ENCODE measurements at regions not wholly inside any gene's neighbourhood (a gene's known extent, or its start where the extent isn't known, plus 50 kb on each side); places are given as distances from the start of the nearest gene placed in this dataset.

- H3K4me2 ChIP-seq (ENCODE audit: low read length) = no peak overlapping the region
- H3K27me3 ChIP-seq (ENCODE audit: insufficient read depth, low read depth, low read length) = no peaks in the 10 kb centered on the region
- H2AFZ ChIP-seq (ENCODE audit: low read depth, low read length) = no peak overlapping the region
- H3F3A ChIP-seq (ENCODE audit: insufficient read depth, low read length, poor library complexity, severe bottlenecking) = no peaks in the 10 kb centered on the region
- no peaks in the 10 kb centered on the region for H3K36me3 ChIP-seq (ENCODE audit: insufficient read depth, low read length)
- H3K9me2 ChIP-seq (ENCODE audit: insufficient read depth, low read length) = no peaks in the 10 kb centered on the region
- H3K4me3 ChIP-seq (ENCODE audit: low read length) = no peak overlapping the region
- H3K79me2 ChIP-seq (replicated peaks; ENCODE audit: insufficient read depth, low read length) = no peaks in the 10 kb centered on the region
- H3K9ac ChIP-seq (ENCODE audit: low read length) = no peak overlapping the region
- H3K9me3 ChIP-seq (ENCODE audit: low read length) = no peaks in the 10 kb centered on the region
- no peaks in the 10 kb centered on the region for H4K20me1 ChIP-seq (ENCODE audit: insufficient read depth)
- TF ChIP-seq POLR2AphosphoS5 (IDR thresholded peaks at IDR 0.05) = no peak
- TF ChIP-seq EZH2 (IDR thresholded peaks at IDR 0.05; ENCODE audit: borderline replicate concordance, insufficient read depth, low read length, poor library complexity, severe bottlenecking) = no peak
- TF ChIP-seq, protein P1, sequence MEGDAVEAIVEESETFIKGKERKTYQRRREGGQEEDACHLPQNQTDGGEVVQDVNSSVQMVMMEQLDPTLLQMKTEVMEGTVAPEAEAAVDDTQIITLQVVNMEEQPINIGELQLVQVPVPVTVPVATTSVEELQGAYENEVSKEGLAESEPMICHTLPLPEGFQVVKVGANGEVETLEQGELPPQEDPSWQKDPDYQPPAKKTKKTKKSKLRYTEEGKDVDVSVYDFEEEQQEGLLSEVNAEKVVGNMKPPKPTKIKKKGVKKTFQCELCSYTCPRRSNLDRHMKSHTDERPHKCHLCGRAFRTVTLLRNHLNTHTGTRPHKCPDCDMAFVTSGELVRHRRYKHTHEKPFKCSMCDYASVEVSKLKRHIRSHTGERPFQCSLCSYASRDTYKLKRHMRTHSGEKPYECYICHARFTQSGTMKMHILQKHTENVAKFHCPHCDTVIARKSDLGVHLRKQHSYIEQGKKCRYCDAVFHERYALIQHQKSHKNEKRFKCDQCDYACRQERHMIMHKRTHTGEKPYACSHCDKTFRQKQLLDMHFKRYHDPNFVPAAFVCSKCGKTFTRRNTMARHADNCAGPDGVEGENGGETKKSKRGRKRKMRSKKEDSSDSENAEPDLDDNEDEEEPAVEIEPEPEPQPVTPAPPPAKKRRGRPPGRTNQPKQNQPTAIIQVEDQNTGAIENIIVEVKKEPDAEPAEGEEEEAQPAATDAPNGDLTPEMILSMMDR (IDR thresholded peaks at IDR 0.05; ENCODE audit: poor library complexity, severe bottlenecking) = no peak
- H3K27ac ChIP-seq (ENCODE audit: low read length) = no peak overlapping the region
These were observed 320.6 kb upstream of the TBX3 start for GRCh38 chr12:115004470-115005146.

DNA sequence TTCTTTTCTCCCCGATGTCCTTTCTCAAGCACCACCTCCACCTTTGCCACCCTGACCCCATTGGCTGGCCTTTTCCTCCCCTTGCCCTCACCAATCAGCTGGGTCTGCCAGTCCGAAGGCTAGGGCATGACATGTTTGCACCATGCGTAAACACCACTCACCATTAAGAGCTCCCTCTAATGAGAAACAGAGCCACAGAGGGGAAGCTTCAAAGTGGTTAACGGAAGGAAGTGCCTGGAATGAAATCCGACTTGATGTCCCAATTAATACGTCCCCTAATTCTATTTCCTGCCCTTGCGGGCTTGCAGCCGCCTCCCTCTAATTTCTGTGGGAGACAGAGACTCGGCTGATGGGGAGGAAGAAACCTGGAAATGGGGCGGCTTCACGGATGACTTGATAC, 318.5 kb upstream of the TBX3 start:
- no peak for TF ChIP-seq TAF1 (IDR thresholded peaks at IDR 0.05; ENCODE audit: low read depth)
- no peak for TF ChIP-seq EP300 (conservative IDR thresholded peaks at IDR 0.05; ENCODE audit: poor library complexity, severe bottlenecking)
- TF ChIP-seq SMC3 (conservative IDR thresholded peaks at IDR 0.05; ENCODE audit: poor library complexity) = no peak
- no peaks in the 10 kb centered on the region for H3F3A ChIP-seq (ENCODE audit: insufficient read depth, low read length, poor library complexity, severe bottlenecking)
- no peak overlapping the region for H2AFZ ChIP-seq (ENCODE audit: low read depth, low read length)
- no peak overlapping the region for H3K4me2 ChIP-seq (ENCODE audit: low read length)
- no peak overlapping the region for H3K4me3 ChIP-seq (ENCODE audit: low read length)
- H3K27me3 ChIP-seq (ENCODE audit: insufficient read depth, low read depth, low read length) = no peaks in the 10 kb centered on the region
- H4K20me1 ChIP-seq (ENCODE audit: insufficient read depth) = no peaks in the 10 kb centered on the region
- no peaks in the 10 kb centered on the region for H3K9me3 ChIP-seq (ENCODE audit: low read length)
- H3K9me2 ChIP-seq (ENCODE audit: insufficient read depth, low read length) = no peaks in the 10 kb centered on the region
- H3K36me3 ChIP-seq (ENCODE audit: insufficient read depth, low read length) = no peaks in the 10 kb centered on the region
- no peak overlapping the region for H3K9ac ChIP-seq (ENCODE audit: low read length)
- no peaks in the 10 kb centered on the region for H3K79me2 ChIP-seq (replicated peaks; ENCODE audit: insufficient read depth, low read length)
- no peak overlapping the region for H3K27ac ChIP-seq (ENCODE audit: low read length)

GRCh38 chr12:115001571-115002180, 317.7 kb upstream of the TBX3 start:
- Histone ChIP-seq H3K9ac (ENCODE audit: low read length) (no peak overlapping the region), H3K4me2 (ENCODE audit: low read length) (no peak overlapping the region), H3K79me2 (replicated peaks; ENCODE audit: insufficient read depth, low read length) (no peaks in the 10 kb centered on the region), H3K36me3 (ENCODE audit: insufficient read depth, low read length) (no peaks in the 10 kb centered on the region), H2AFZ (ENCODE audit: low read depth, low read length) (no peak overlapping the region), H3K27ac (ENCODE audit: low read length) (no peak overlapping the region), H3F3A (ENCODE audit: insufficient read depth, low read length, poor library complexity, severe bottlenecking) (no peaks in the 10 kb centered on the region), H3K9me3 (ENCODE audit: low read length) (no peaks in the 10 kb centered on the region), H3K27me3 (ENCODE audit: insufficient read depth, low read depth, low read length) (no peaks in the 10 kb centered on the region), H3K9me2 (ENCODE audit: insufficient read depth, low read length) (no peaks in the 10 kb centered on the region), H3K4me3 (ENCODE audit: low read length) (no peak overlapping the region), H4K20me1 (ENCODE audit: insufficient read depth) (no peaks in the 10 kb centered on the region)
- TF ChIP-seq SMC3 (conservative IDR thresholded peaks at IDR 0.05; ENCODE audit: poor library complexity) (no peak), EZH2 (IDR thresholded peaks at IDR 0.05; ENCODE audit: borderline replicate concordance, insufficient read depth, low read length, poor library complexity, severe bottlenecking) (no peak), MXI1 (conservative IDR thresholded peaks at IDR 0.05; ENCODE audit: poor library complexity, severe bottlenecking) (no peak), POLR2AphosphoS5 (IDR thresholded peaks at IDR 0.05) (no peak), RAD21 (conservative IDR thresholded peaks at IDR 0.05) (no peak)
- TF ChIP-seq, protein P2, sequence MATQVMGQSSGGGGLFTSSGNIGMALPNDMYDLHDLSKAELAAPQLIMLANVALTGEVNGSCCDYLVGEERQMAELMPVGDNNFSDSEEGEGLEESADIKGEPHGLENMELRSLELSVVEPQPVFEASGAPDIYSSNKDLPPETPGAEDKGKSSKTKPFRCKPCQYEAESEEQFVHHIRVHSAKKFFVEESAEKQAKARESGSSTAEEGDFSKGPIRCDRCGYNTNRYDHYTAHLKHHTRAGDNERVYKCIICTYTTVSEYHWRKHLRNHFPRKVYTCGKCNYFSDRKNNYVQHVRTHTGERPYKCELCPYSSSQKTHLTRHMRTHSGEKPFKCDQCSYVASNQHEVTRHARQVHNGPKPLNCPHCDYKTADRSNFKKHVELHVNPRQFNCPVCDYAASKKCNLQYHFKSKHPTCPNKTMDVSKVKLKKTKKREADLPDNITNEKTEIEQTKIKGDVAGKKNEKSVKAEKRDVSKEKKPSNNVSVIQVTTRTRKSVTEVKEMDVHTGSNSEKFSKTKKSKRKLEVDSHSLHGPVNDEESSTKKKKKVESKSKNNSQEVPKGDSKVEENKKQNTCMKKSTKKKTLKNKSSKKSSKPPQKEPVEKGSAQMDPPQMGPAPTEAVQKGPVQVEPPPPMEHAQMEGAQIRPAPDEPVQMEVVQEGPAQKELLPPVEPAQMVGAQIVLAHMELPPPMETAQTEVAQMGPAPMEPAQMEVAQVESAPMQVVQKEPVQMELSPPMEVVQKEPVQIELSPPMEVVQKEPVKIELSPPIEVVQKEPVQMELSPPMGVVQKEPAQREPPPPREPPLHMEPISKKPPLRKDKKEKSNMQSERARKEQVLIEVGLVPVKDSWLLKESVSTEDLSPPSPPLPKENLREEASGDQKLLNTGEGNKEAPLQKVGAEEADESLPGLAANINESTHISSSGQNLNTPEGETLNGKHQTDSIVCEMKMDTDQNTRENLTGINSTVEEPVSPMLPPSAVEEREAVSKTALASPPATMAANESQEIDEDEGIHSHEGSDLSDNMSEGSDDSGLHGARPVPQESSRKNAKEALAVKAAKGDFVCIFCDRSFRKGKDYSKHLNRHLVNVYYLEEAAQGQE (IDR thresholded peaks at IDR 0.05; ENCODE audit: borderline replicate concordance) = no peak
- TF ChIP-seq, protein P1 (IDR thresholded peaks at IDR 0.05; ENCODE audit: poor library complexity, severe bottlenecking) = no peak
